NCI-H69 (cell line): ENCODE measurements at regions not wholly inside any gene's neighbourhood (a gene's known extent, or its start where the extent isn't known, plus 50 kb on each side); places are given as distances from the start of the nearest gene placed in this dataset.
A peak's percentile ranks its signal among the peaks of the same experiment; 100 is the strongest.

ENCODE experiments used
- DNase-seq: peaks from one replicate; lab custom pipeline; 2025; lab: John Stamatoyannopoulos, UW

GRCh38 chr1:229064320-229065168, 206.4 kb upstream of the RAB4A start:
- peak; percentile 40 for DNase-seq

- DNase-seq = no peak
These were observed 205.3 kb upstream of the RAB4A start for GRCh38 chr1:229065613-229066012.

DNA sequence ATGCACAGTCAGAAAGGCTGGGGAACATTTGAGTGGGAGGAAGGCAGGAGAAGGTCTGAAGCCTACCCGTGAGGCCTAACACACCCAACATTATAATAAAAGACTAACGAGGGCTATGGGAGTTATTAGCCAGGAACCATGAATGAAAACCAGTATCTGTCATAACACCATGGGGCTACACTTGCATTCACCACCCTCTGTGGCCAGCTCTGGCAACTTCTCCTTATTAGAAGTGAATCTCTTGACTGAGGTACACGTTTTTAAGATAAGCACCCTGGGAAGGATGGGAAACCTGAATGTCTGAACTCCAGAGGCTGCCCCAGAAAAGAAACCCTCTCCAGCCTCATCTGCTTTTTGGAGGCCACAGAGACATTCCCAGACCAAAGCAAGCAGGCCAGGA, 204.3 kb upstream of the RAB4A start:
- no peak for DNase-seq

GRCh38 chr1:229067546-229067945, 203.4 kb upstream of the RAB4A start:
- DNase-seq = no peak

- DNase-seq = no peak
These were observed 202.5 kb upstream of the RAB4A start for GRCh38 chr1:229068270-229068987.

GRCh38 chr1:229069176-229069575, 201.7 kb upstream of the RAB4A start:
- no peak for DNase-seq

GRCh38 chr1:229070168-229070567, 200.7 kb upstream of the RAB4A start:
- peak; percentile 98 for DNase-seq

- no peak for DNase-seq
These were observed 197.7 kb upstream of the RAB4A start for GRCh38 chr1:229073251-229073650.

DNA sequence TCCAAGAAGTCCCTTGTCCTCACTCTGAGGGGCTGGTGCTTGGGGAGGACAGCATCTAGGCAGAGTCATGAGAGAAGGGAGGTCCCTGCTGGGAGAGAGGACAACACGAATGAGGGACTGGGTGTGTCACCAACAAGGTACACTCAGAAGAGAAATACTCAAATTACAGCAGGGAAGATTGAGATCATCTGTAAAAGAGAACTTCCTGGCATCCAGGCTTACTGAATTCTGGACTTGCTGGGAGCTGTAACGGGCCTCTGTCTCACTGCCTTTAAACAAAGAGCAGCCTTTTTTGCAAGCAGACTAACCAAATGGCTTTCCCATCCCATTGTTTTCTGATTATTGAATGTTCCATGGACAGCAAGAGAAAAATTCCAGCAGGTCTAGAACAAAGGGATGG, 195.7 kb upstream of the RAB4A start:
- DNase-seq = peak; percentile 42

DNA sequence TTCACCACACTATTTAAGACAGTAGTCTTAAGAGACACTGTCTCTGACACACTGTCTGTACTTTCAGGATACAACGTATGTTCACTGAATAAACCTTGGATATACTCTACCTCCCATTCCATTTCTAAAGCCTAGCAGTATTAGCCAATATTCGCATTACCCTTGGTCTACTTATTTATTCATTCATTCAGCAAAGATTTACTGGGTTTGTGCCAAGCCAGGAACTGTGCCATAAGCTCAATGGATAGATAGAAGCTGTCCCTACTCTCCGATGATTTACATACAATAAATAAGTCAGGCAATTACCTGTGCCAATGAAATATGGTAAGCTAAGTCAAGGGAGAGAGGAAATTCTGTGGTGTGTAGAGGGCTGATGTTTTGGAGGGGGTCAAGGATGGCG, 195.2 kb upstream of the RAB4A start:
- peak; percentile 26 for DNase-seq

- no peak for DNase-seq
These were observed 194.7 kb upstream of the RAB4A start for GRCh38 chr1:229076195-229076594.

DNA sequence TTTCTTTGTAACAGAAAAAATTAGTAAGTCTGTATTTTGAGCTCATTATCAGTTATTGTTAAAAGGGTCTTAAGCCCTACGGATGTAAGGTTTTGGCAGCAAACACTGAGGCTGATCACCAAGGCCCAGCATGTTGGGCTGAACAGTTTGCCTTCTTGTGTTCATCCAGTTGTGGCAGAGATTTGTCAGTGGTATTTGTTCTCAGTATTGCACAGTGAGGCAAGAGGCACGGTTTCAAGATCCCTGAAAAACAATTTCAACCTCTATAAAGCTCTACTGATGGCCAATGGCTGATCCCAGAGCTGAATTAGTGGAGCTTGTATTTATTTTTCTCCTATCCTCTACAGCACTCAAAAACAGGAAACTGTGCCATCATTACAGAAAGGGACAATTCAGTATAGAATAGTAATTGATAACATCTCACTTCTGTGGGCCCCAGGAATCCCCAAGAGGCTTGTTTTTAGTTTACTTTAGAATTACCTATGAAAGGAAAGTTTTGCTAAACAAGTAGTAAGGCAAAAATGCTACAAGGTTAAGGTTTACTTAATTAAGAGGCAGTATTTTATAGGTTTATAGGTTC, 191.8 kb upstream of the RAB4A start:
- no peak for DNase-seq

- no peak for DNase-seq
These were observed 190.6 kb upstream of the RAB4A start for GRCh38 chr1:229080361-229080760.

- DNase-seq = no peak
These were observed 185.6 kb upstream of the RAB4A start for GRCh38 chr1:229085291-229085690.

DNA sequence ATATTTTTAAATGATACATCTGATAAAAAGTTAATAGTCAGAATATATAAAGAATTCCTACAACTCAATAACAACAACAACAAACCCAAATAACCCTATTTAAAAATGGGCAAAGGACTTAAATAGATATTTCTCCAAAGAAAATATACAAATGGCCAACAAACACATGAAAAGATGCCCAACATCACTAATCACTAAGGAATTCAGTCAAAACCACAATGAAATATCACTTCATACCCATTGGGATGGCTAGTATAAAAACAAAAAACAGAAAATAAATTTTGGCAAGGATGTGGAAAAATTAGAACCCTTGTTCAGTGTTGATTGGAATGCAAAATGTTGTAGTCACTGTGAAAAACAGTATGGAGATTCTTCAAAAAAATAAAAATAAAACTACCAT, 184.8 kb upstream of the RAB4A start:
- DNase-seq = no peak

GRCh38 chr1:229086686-229087085, 184.2 kb upstream of the RAB4A start:
- no peak for DNase-seq

DNA sequence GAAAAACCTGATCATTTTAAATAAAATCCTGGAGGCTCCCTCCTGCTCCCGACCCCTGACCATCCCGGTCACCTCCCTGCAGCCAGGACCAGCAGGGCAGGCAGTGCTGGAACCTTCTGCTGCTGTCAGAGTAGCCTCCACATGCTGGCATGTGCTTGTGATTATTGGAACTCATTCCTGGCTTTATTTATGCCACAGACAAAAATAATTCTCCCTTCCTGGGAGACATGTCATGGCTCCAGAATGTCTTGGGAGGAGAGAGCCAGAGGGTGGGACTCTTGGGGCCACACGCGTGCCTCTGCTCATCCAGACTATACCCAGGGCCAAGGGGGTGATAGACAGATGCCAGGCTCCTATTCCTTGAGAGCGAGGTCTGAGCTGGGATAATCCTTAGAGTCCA, 183.6 kb upstream of the RAB4A start:
- DNase-seq = no peak

DNA sequence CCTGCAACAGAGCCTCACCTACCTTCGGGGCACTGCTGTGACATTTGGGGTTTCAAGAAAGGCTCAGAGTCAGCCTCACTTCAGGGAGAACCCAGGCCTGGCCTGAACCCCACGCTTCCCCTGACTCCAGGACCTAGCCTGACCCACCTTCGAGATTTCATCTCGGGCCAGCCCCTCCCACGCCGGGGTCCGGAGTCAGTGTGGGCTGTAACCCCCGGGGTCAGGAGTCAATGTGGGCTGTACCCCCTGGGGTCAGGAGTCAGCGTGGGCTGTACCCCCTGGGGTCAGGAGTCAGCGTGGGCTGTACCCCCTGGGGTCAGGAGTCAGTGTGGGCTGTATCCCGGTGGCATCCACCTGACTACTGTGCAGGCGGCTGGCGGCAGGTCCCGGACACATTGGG, 183.0 kb upstream of the RAB4A start:
- DNase-seq = no peak

GRCh38 chr1:229088711-229089110, 182.2 kb upstream of the RAB4A start:
- peak; percentile 46 for DNase-seq

- no peak for DNase-seq
These were observed 181.2 kb upstream of the RAB4A start for GRCh38 chr1:229089586-229090208.

- peak; percentile 27 for DNase-seq
These were observed 179.2 kb upstream of the RAB4A start for GRCh38 chr1:229091721-229092136.

DNA sequence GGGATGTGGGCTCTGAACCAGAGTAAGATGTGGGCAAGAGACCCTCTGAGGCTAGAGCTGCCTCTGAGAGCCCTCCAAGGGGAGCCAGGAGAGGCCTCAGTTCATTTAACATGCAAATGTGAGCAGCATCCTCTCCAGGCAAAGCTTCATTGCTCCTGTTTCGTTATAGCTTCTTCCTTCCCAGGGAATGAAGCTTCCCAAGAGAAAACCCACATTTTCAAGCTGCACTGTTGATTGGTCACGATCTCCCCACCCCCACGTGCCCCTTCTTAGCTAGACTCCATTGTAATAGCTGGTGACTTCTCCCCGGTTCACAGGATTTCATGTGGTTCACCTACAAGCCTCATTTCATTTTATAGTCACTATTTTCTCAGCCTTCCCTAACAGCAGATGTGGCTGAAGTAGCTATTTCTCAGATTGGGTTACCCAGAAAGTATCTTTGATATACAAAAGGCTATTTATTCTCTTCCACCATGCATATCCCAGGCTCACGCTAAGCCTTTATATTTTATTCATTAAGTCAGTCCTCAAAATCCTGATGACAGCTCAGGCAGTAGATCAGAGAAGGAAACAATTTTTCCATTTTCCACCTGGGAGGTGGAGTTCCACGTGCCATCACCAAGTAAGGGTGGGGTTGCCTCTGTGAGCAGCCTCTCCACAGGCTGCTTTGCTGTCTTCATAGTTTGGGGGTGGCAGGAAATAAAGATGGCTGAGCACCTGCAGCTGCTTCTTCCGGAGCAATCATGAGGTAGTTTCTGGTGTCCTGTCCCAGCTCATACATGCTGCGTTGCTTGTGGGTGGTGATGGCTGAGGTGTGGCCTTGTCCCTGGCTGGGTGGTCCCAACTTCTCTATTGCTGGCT, 178.3 kb upstream of the RAB4A start:
- DNase-seq = peak; percentile 92
